ENCODE measurements at regions not wholly inside any gene's neighbourhood (a gene's known extent, or its start where the extent isn't known, plus 50 kb on each side); places are given as distances from the start of the nearest gene placed in this dataset.

GRCh38 chr9:73806876-73807275 is 655.2 kb downstream of the ANXA1 start:
- WGBS (ENCODE audit: insufficient coverage) = no CpG with 5 or more reads among the region's 2 CpGs
- TF ChIP-seq EZH2 (IDR thresholded peaks at IDR 0.05; ENCODE audit: borderline replicate concordance, insufficient read depth, low read depth, low read length, poor library complexity, severe bottlenecking) (no peak), CTCF (IDR thresholded peaks at IDR 0.05) (no peak)
- no peaks in the 10 kb centered on the region for H3K4me1 ChIP-seq (ENCODE audit: control insufficient read depth in 2 of 2, insufficient read depth in 2 of 2, low read length in 2 of 2)
- H3K27ac ChIP-seq (ENCODE audit: low read length in 2 of 2) = no peak overlapping the region
- H3K79me2 ChIP-seq (ENCODE audit: control insufficient read depth, insufficient read depth, low read length) = no peaks in the 10 kb centered on the region
- H3K9me3 ChIP-seq (ENCODE audit: control extremely low read depth in 1 of 3, control insufficient read depth in 2 of 3, insufficient read depth in 1 of 3, low read length in 2 of 3) = no peaks in the 10 kb centered on the region
- ChIA-PET CTCF (no interaction called here), POLR2A (no interaction called here)
- ATAC-seq (ENCODE audit: low read depth) = no peak
- no peak for DNase-seq
- intact Hi-C loops (cut with micrococcal nuclease) = no loop called here
- H3K4me3 ChIP-seq (ENCODE audit: control extremely low read depth in 1 of 5, extremely low read depth in 1 of 5, insufficient read depth in 1 of 5, low read depth in 2 of 5, low read length in 4 of 5) = no peak overlapping the region
- no peaks in the 10 kb centered on the region for H3K27me3 ChIP-seq (replicated peaks in 1 of 4; ENCODE audit: control extremely low read depth in 1 of 4, control insufficient read depth in 3 of 4, insufficient read depth in 4 of 4, low read length in 3 of 4)
- H3K27ac Mint-ChIP-seq = no peak overlapping the region
- H4K20me1 ChIP-seq (ENCODE audit: control insufficient read depth, insufficient read depth, low read length, poor library complexity, severe bottlenecking) = no peaks in the 10 kb centered on the region
- H3K4me1 Mint-ChIP-seq = no peaks in the 10 kb centered on the region
- no peak overlapping the region for H3K9ac ChIP-seq (ENCODE audit: low read length)
- no peaks in the 10 kb centered on the region for H3K27me3 Mint-ChIP-seq
- H3K4me3 Mint-ChIP-seq = no peak overlapping the region
- H3K36me3 ChIP-seq (replicated peaks in 1 of 2; ENCODE audit: control extremely low read depth in 1 of 2, control insufficient read depth in 1 of 2, extremely low read depth in 1 of 2, insufficient read depth in 2 of 2, low read length in 1 of 2) = no peaks in the 10 kb centered on the region
- no peak overlapping the region for H3K4me2 ChIP-seq (replicated peaks; ENCODE audit: low read depth, low read length, poor library complexity, severe bottlenecking)
- no peak overlapping the region for H2AFZ ChIP-seq (ENCODE audit: insufficient read depth, low read depth, low read length, poor library complexity, severe bottlenecking)
- no peaks in the 10 kb centered on the region for H3K9me3 Mint-ChIP-seq (ENCODE audit: insufficient read depth)

GRCh38 chr9:73807952-73808351 is 656.3 kb downstream of the ANXA1 start:
- Histone ChIP-seq H3K9ac (ENCODE audit: low read length) (no peak overlapping the region), H4K20me1 (ENCODE audit: control insufficient read depth, insufficient read depth, low read length, poor library complexity, severe bottlenecking) (no peaks in the 10 kb centered on the region), H3K27ac (ENCODE audit: low read length in 2 of 2) (no peak overlapping the region), H3K27me3 (replicated peaks in 1 of 4; ENCODE audit: control extremely low read depth in 1 of 4, control insufficient read depth in 3 of 4, insufficient read depth in 4 of 4, low read length in 3 of 4) (no peaks in the 10 kb centered on the region), H3K9me3 (ENCODE audit: control extremely low read depth in 1 of 3, control insufficient read depth in 2 of 3, insufficient read depth in 1 of 3, low read length in 2 of 3) (no peaks in the 10 kb centered on the region), H3K79me2 (ENCODE audit: control insufficient read depth, insufficient read depth, low read length) (no peaks in the 10 kb centered on the region), H3K4me2 (replicated peaks; ENCODE audit: low read depth, low read length, poor library complexity, severe bottlenecking) (no peak overlapping the region), H2AFZ (ENCODE audit: insufficient read depth, low read depth, low read length, poor library complexity, severe bottlenecking) (no peak overlapping the region), H3K36me3 (replicated peaks in 1 of 2; ENCODE audit: control extremely low read depth in 1 of 2, control insufficient read depth in 1 of 2, extremely low read depth in 1 of 2, insufficient read depth in 2 of 2, low read length in 1 of 2) (no peaks in the 10 kb centered on the region), H3K4me1 (ENCODE audit: control insufficient read depth in 2 of 2, insufficient read depth in 2 of 2, low read length in 2 of 2) (no peaks in the 10 kb centered on the region), H3K4me3 (ENCODE audit: control extremely low read depth in 1 of 5, extremely low read depth in 1 of 5, insufficient read depth in 1 of 5, low read depth in 2 of 5, low read length in 4 of 5) (no peak overlapping the region)
- intact Hi-C loops (cut with micrococcal nuclease) = no loop called here
- no peak for ATAC-seq (ENCODE audit: low read depth)
- POLR2A ChIA-PET = no interaction called here
- no peak overlapping the region for H3K4me3 Mint-ChIP-seq
- WGBS (ENCODE audit: insufficient coverage) = 67% methylated on average over 1 of the region's 1 CpG
- no peak for DNase-seq
- TF ChIP-seq CTCF (IDR thresholded peaks at IDR 0.05) (no peak), EZH2 (IDR thresholded peaks at IDR 0.05; ENCODE audit: borderline replicate concordance, insufficient read depth, low read depth, low read length, poor library complexity, severe bottlenecking) (no peak)
- CTCF ChIA-PET = no interaction called here
- no peaks in the 10 kb centered on the region for H3K4me1 Mint-ChIP-seq
- no peaks in the 10 kb centered on the region for H3K9me3 Mint-ChIP-seq (ENCODE audit: insufficient read depth)
- no peaks in the 10 kb centered on the region for H3K27me3 Mint-ChIP-seq
- no peak overlapping the region for H3K27ac Mint-ChIP-seq
